ENCODE measurements at regions not wholly inside any gene's neighbourhood (a gene's known extent, or its start where the extent isn't known, plus 50 kb on each side); places are given as distances from the start of the nearest gene placed in this dataset.

GRCh38 chr2:145017149-145017548 is 497.2 kb upstream of the ZEB2 start:
- no peaks in the 10 kb centered on the region for H3K9me3 ChIP-seq (ENCODE audit: low read depth, low read length, poor library complexity, severe bottlenecking)
- no peak for TF ChIP-seq EZH2 (IDR thresholded peaks at IDR 0.05; ENCODE audit: borderline replicate concordance, low read depth, low read length, poor library complexity, severe bottlenecking)
- H3K36me3 ChIP-seq (ENCODE audit: insufficient read depth, low read length, poor library complexity, severe bottlenecking), result no peaks in the 10 kb centered on the region
- no peak overlapping the region for H3K4me3 ChIP-seq (ENCODE audit: low read depth, low read length, poor library complexity, severe bottlenecking)
- H3K27ac ChIP-seq (ENCODE audit: low read depth, low read length, poor library complexity, severe bottlenecking), result no peak overlapping the region
- no peak for DNase-seq (ENCODE audit: low spot score)
- CTCF ChIA-PET, result no interaction called here
- POLR2A ChIA-PET (ENCODE audit: low non-redundant PET), result no interaction called here
- H3K27me3 ChIP-seq (replicated peaks; ENCODE audit: insufficient read depth, low read depth, low read length, poor library complexity), result no peaks in the 10 kb centered on the region
- BruUV-seq (replicated peaks), result no TSS peak
- intact Hi-C loops (cut with micrococcal nuclease; ENCODE audit: unreplicated experiment), result no loop called here
- peaks cover 10% of the 10 kb centered on the region for H3K4me1 ChIP-seq (ENCODE audit: insufficient read depth, low read length, poor library complexity, severe bottlenecking)

- no peak for DNase-seq (ENCODE audit: low spot score)
- Histone ChIP-seq H3K27me3 (replicated peaks; ENCODE audit: insufficient read depth, low read depth, low read length, poor library complexity) (no peaks in the 10 kb centered on the region), H3K4me1 (ENCODE audit: insufficient read depth, low read length, poor library complexity, severe bottlenecking) (peaks cover 11% of the 10 kb centered on the region), H3K36me3 (ENCODE audit: insufficient read depth, low read length, poor library complexity, severe bottlenecking) (no peaks in the 10 kb centered on the region), H3K4me3 (ENCODE audit: low read depth, low read length, poor library complexity, severe bottlenecking) (no peak overlapping the region), H3K27ac (ENCODE audit: low read depth, low read length, poor library complexity, severe bottlenecking) (no peak overlapping the region), H3K9me3 (ENCODE audit: low read depth, low read length, poor library complexity, severe bottlenecking) (no peaks in the 10 kb centered on the region)
- intact Hi-C loops (cut with micrococcal nuclease; ENCODE audit: unreplicated experiment), result no loop called here
- POLR2A ChIA-PET (ENCODE audit: low non-redundant PET), result no interaction called here
- BruUV-seq (replicated peaks), result no TSS peak
- CTCF ChIA-PET, result no interaction called here
- TF ChIP-seq CTCF (conservative IDR thresholded peaks at IDR 0.05; ENCODE audit: low read depth, low read length) (no peak), EZH2 (IDR thresholded peaks at IDR 0.05; ENCODE audit: borderline replicate concordance, low read depth, low read length, poor library complexity, severe bottlenecking) (no peak)
Observed at GRCh38 chr2:145016711-145017110, 496.8 kb upstream of the ZEB2 start.

GRCh38 chr2:145015561-145015960 is 495.6 kb upstream of the ZEB2 start:
- H3K36me3 ChIP-seq (ENCODE audit: insufficient read depth, low read length, poor library complexity, severe bottlenecking), result no peaks in the 10 kb centered on the region
- no peaks in the 10 kb centered on the region for H3K27me3 ChIP-seq (replicated peaks; ENCODE audit: insufficient read depth, low read depth, low read length, poor library complexity)
- no peak overlapping the region for H3K27ac ChIP-seq (ENCODE audit: low read depth, low read length, poor library complexity, severe bottlenecking)
- CTCF ChIA-PET, result no interaction called here
- BruUV-seq (replicated peaks), result no TSS peak
- peaks cover 11% of the 10 kb centered on the region for H3K4me1 ChIP-seq (ENCODE audit: insufficient read depth, low read length, poor library complexity, severe bottlenecking)
- DNase-seq (ENCODE audit: low spot score), result no peak
- no peaks in the 10 kb centered on the region for H3K9me3 ChIP-seq (ENCODE audit: low read depth, low read length, poor library complexity, severe bottlenecking)
- POLR2A ChIA-PET (ENCODE audit: low non-redundant PET), result no interaction called here
- H3K4me3 ChIP-seq (ENCODE audit: low read depth, low read length, poor library complexity, severe bottlenecking), result no peak overlapping the region
- TF ChIP-seq CTCF (conservative IDR thresholded peaks at IDR 0.05; ENCODE audit: low read depth, low read length), result no peak
- no peak for TF ChIP-seq EZH2 (IDR thresholded peaks at IDR 0.05; ENCODE audit: borderline replicate concordance, low read depth, low read length, poor library complexity, severe bottlenecking)
- intact Hi-C loops (cut with micrococcal nuclease; ENCODE audit: unreplicated experiment), result no loop called here

- no peak for DNase-seq (ENCODE audit: low spot score)
- ChIA-PET POLR2A (ENCODE audit: low non-redundant PET) (no interaction called here), CTCF (interaction anchor here (0.7 kb wide), 1 partner anchor 9 kb away, joined by 3 read pairs; no protein-coding TSS in a partner anchor)
- Histone ChIP-seq H3K9me3 (ENCODE audit: low read depth, low read length, poor library complexity, severe bottlenecking) (no peaks in the 10 kb centered on the region), H3K27me3 (replicated peaks; ENCODE audit: insufficient read depth, low read depth, low read length, poor library complexity) (no peaks in the 10 kb centered on the region), H3K4me3 (ENCODE audit: low read depth, low read length, poor library complexity, severe bottlenecking) (no peak overlapping the region), H3K4me1 (ENCODE audit: insufficient read depth, low read length, poor library complexity, severe bottlenecking) (peaks cover 11% of the 10 kb centered on the region), H3K27ac (ENCODE audit: low read depth, low read length, poor library complexity, severe bottlenecking) (no peak overlapping the region), H3K36me3 (ENCODE audit: insufficient read depth, low read length, poor library complexity, severe bottlenecking) (no peaks in the 10 kb centered on the region)
- intact Hi-C loops (cut with micrococcal nuclease; ENCODE audit: unreplicated experiment), result no loop called here
- BruUV-seq (replicated peaks), result no TSS peak
- TF ChIP-seq CTCF (conservative IDR thresholded peaks at IDR 0.05; ENCODE audit: low read depth, low read length), result no peak
Observed at GRCh38 chr2:145012806-145013205, 492.9 kb upstream of the ZEB2 start.
